ENCODE measurements at regions not wholly inside any gene's neighbourhood (a gene's known extent, or its start where the extent isn't known, plus 50 kb on each side); places are given as distances from the start of the nearest gene placed in this dataset.
"Not testable (repeated sequence)": the region's sequence is repeated elsewhere in the genome, so short reads cannot be mapped to it uniquely, and the experiment has no call there.

DNA sequence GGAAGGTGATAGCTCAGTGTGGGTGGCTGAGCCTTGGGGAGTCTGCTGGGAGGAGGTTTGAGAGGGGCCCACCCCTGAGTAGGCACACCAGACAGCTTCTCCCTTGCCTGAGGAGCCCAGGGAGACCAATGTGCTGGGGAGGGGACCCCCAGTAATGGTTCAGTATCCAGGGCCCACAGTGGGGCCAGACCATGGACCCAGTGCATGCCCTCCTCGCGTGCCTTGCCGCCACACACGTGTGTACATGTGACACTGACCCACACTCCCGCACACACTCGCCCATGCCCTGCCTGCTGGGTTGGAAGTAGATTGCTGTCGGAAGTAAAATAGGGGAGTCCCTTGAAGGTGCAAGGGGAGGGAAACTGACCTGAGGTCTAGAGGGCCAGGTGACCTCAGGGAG lies 184.3 kb downstream of the TBC1D2B start:
- H3K79me2 ChIP-seq (ENCODE audit: control insufficient read depth in 1 of 2, insufficient read depth in 2 of 2, low read length in 2 of 2); H2BK120ac ChIP-seq (replicated peaks; ENCODE audit: low read depth, low read length); H3K27me3 ChIP-seq (replicated peaks in 1 of 4; ENCODE audit: control insufficient read depth in 3 of 4, extremely low read depth in 1 of 4, insufficient read depth in 3 of 4, low read length in 3 of 4); H2AFZ ChIP-seq (ENCODE audit: low read length); H3K79me1 ChIP-seq (ENCODE audit: low read depth, low read length); H3K4me1 ChIP-seq (replicated peaks in 1 of 4; ENCODE audit: control insufficient read depth in 3 of 4, insufficient read depth in 4 of 4, low read length in 3 of 4); H3K27ac ChIP-seq (ENCODE audit: low read depth, low read length); H3K18ac ChIP-seq (ENCODE audit: extremely low read depth, low read length); H3K23me2 ChIP-seq (ENCODE audit: low read depth, low read length); H4K91ac ChIP-seq (replicated peaks; ENCODE audit: insufficient read length, low read length); H3K9me3 ChIP-seq (ENCODE audit: insufficient read depth in 2 of 2, low read depth in 1 of 2, low read length in 1 of 2); H4K5ac ChIP-seq (ENCODE audit: insufficient read length, low read depth, low read length); H3K56ac ChIP-seq (replicated peaks; ENCODE audit: insufficient read length, low read depth, low read length); H3K4me3 ChIP-seq (ENCODE audit: extremely low read depth in 1 of 4, insufficient read depth in 2 of 4, low read depth in 3 of 4, low read length in 4 of 4); H4K8ac ChIP-seq (ENCODE audit: extremely low read depth, insufficient read depth, low read length); H3K23ac ChIP-seq (ENCODE audit: insufficient read length); H3K14ac ChIP-seq (ENCODE audit: insufficient read length); H2AK5ac ChIP-seq (ENCODE audit: low read depth, low read length); H4K20me1 ChIP-seq (replicated peaks in 1 of 2; ENCODE audit: control insufficient read depth in 1 of 2, insufficient read depth in 2 of 2, low read length in 2 of 2); H3K9ac ChIP-seq (replicated peaks in 1 of 4; ENCODE audit: extremely low read depth in 1 of 4, low read depth in 3 of 4, low read length in 3 of 4); H3K4me2 ChIP-seq (ENCODE audit: insufficient read depth in 1 of 2, low read depth in 2 of 2, low read length in 2 of 2); H2BK5ac ChIP-seq (ENCODE audit: low read depth, low read length); H3K4ac ChIP-seq (replicated peaks; ENCODE audit: insufficient read length, low read depth, low read length); H3K36me3 ChIP-seq (ENCODE audit: control insufficient read depth in 2 of 4, insufficient read depth in 4 of 4, low read length in 3 of 4); DNase-seq (ENCODE audit: low read depth in 1 of 2, low spot score in 2 of 2); H2BK12ac ChIP-seq (ENCODE audit: low read depth, low read length); H2BK20ac ChIP-seq (ENCODE audit: low read length); H2BK15ac ChIP-seq (ENCODE audit: low read length); FAIRE-seq; POLR2A ChIA-PET (ENCODE audit: partially characterized antibody): not testable (repeated sequence)
- WGBS, 2 experiments (ENCODE audit: extremely low coverage in 1 of 2, insufficient coverage in 1 of 2, insufficient read length in 1 of 2, insufficient replicate concordance in 2 of 2, low coverage in 1 of 2, low lambda C conversion rate in 2 of 2, missing lambda C conversion rate in 1 of 2): 91% methylated on average over 7 of the region's 7 CpGs; no CpG with 5 or more reads in 1 of the 2 experiments
- CTCF ChIA-PET (ENCODE audit: partially characterized antibody): interaction anchor here (1.0 to 1.6 kb wide), 4 partner anchors 9 to 17 kb away, joined by 3 to 9 read pairs (median 3); no protein-coding TSS in a partner anchor

Measured in H1 (cell line).